Stimulated activated naive CD4-positive, alpha-beta T cell (primary cell): ENCODE measurements at regions not wholly inside any gene's neighbourhood (a gene's known extent, or its start where the extent isn't known, plus 50 kb on each side); places are given as distances from the start of the nearest gene placed in this dataset.
"Not testable (repeated sequence)": the region's sequence is repeated elsewhere in the genome, so short reads cannot be mapped to it uniquely, and the experiment has no call there.

Experiments used
- DNase-seq, 6 experiments: peaks; one replicate each; lab custom pipeline; 2025; lab: John Stamatoyannopoulos, UW

- DNase-seq: no peak
Observed at GRCh38 chrX:103428525-103428924, 52.2 kb downstream of the BEX3 start.

GRCh38 chrX:103429026-103429425 lies 52.7 kb downstream of the BEX3 start:
- DNase-seq: not testable (repeated sequence)

- DNase-seq: no peak
Observed at GRCh38 chrX:103431316-103431715, 55.0 kb downstream of the BEX3 start.

GRCh38 chrX:103432841-103433240 lies 56.5 kb downstream of the BEX3 start:
- DNase-seq: not testable (repeated sequence)

GRCh38 chrX:103437147-103437873 lies 61.0 kb downstream of the BEX3 start:
- no peak for DNase-seq

GRCh38 chrX:103439161-103439560 lies 62.8 kb downstream of the BEX3 start:
- no peak for DNase-seq

GRCh38 chrX:103440621-103441020 lies 64.3 kb downstream of the BEX3 start:
- no peak for DNase-seq

GRCh38 chrX:103441878-103442535 lies 65.7 kb downstream of the BEX3 start:
- no peak for DNase-seq

GRCh38 chrX:103442536-103442901 lies 66.2 kb downstream of the BEX3 start:
- no peak for DNase-seq

- peak in 2 of 6 experiments; percentile 2 to 7 for DNase-seq
Observed at GRCh38 chrX:103446665-103447302, 70.4 kb downstream of the BEX3 start.
